ENCODE measurements at regions not wholly inside any gene's neighbourhood (a gene's known extent, or its start where the extent isn't known, plus 50 kb on each side); places are given as distances from the start of the nearest gene placed in this dataset.

DNA sequence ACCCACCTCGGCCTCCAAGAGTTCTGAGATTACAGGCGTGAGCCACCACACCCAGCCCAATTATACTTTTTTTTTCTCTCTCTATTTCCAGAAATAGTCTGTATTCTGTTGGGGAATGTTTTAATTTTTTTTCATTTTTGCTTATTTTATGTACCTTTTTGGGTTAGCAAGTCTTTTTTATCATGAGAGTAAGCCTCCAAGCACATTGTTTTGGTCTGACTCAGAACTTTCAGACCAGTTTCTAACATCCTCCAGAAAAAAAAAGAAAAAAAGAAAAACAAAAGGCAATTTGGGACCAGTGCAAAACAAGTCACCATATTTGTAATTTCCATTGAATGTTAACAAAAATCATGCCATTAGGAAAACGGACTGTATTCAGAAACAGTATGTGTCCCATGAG, 1465.5 kb downstream of the SLITRK5 start:
- no peaks in the 10 kb centered on the region for H3K79me2 ChIP-seq (replicated peaks; ENCODE audit: insufficient read depth)
- H3K27ac ChIP-seq (ENCODE audit: low read depth): no peak overlapping the region
- no peaks in the 10 kb centered on the region for H3K27me3 Mint-ChIP-seq (ENCODE audit: insufficient read depth, low read depth, poor library complexity)
- H3K4me3 ChIP-seq: no peak overlapping the region
- no peaks in the 10 kb centered on the region for H3F3A ChIP-seq (replicated peaks; ENCODE audit: low read depth)
- ATAC-seq: no peak
- H3K27ac Mint-ChIP-seq: no peak overlapping the region
- H3K4me3 Mint-ChIP-seq: no peak overlapping the region
- DNase-seq (ENCODE audit: low spot score): no peak
- TF ChIP-seq, protein P1, sequence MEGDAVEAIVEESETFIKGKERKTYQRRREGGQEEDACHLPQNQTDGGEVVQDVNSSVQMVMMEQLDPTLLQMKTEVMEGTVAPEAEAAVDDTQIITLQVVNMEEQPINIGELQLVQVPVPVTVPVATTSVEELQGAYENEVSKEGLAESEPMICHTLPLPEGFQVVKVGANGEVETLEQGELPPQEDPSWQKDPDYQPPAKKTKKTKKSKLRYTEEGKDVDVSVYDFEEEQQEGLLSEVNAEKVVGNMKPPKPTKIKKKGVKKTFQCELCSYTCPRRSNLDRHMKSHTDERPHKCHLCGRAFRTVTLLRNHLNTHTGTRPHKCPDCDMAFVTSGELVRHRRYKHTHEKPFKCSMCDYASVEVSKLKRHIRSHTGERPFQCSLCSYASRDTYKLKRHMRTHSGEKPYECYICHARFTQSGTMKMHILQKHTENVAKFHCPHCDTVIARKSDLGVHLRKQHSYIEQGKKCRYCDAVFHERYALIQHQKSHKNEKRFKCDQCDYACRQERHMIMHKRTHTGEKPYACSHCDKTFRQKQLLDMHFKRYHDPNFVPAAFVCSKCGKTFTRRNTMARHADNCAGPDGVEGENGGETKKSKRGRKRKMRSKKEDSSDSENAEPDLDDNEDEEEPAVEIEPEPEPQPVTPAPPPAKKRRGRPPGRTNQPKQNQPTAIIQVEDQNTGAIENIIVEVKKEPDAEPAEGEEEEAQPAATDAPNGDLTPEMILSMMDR (conservative IDR thresholded peaks at IDR 0.05; ENCODE audit: low read depth in 2 of 2): no peak
- no peak for TF ChIP-seq ZNF114 (CRISPR knock-in tag; IDR thresholded peaks at IDR 0.05)
- no peak for TF ChIP-seq EZH2phosphoT487 (IDR thresholded peaks at IDR 0.05; ENCODE audit: unreplicated experiment)
- TF ChIP-seq EZH2 (IDR thresholded peaks at IDR 0.05; ENCODE audit: low read depth, unreplicated experiment): no peak
- TF ChIP-seq, protein P2, sequence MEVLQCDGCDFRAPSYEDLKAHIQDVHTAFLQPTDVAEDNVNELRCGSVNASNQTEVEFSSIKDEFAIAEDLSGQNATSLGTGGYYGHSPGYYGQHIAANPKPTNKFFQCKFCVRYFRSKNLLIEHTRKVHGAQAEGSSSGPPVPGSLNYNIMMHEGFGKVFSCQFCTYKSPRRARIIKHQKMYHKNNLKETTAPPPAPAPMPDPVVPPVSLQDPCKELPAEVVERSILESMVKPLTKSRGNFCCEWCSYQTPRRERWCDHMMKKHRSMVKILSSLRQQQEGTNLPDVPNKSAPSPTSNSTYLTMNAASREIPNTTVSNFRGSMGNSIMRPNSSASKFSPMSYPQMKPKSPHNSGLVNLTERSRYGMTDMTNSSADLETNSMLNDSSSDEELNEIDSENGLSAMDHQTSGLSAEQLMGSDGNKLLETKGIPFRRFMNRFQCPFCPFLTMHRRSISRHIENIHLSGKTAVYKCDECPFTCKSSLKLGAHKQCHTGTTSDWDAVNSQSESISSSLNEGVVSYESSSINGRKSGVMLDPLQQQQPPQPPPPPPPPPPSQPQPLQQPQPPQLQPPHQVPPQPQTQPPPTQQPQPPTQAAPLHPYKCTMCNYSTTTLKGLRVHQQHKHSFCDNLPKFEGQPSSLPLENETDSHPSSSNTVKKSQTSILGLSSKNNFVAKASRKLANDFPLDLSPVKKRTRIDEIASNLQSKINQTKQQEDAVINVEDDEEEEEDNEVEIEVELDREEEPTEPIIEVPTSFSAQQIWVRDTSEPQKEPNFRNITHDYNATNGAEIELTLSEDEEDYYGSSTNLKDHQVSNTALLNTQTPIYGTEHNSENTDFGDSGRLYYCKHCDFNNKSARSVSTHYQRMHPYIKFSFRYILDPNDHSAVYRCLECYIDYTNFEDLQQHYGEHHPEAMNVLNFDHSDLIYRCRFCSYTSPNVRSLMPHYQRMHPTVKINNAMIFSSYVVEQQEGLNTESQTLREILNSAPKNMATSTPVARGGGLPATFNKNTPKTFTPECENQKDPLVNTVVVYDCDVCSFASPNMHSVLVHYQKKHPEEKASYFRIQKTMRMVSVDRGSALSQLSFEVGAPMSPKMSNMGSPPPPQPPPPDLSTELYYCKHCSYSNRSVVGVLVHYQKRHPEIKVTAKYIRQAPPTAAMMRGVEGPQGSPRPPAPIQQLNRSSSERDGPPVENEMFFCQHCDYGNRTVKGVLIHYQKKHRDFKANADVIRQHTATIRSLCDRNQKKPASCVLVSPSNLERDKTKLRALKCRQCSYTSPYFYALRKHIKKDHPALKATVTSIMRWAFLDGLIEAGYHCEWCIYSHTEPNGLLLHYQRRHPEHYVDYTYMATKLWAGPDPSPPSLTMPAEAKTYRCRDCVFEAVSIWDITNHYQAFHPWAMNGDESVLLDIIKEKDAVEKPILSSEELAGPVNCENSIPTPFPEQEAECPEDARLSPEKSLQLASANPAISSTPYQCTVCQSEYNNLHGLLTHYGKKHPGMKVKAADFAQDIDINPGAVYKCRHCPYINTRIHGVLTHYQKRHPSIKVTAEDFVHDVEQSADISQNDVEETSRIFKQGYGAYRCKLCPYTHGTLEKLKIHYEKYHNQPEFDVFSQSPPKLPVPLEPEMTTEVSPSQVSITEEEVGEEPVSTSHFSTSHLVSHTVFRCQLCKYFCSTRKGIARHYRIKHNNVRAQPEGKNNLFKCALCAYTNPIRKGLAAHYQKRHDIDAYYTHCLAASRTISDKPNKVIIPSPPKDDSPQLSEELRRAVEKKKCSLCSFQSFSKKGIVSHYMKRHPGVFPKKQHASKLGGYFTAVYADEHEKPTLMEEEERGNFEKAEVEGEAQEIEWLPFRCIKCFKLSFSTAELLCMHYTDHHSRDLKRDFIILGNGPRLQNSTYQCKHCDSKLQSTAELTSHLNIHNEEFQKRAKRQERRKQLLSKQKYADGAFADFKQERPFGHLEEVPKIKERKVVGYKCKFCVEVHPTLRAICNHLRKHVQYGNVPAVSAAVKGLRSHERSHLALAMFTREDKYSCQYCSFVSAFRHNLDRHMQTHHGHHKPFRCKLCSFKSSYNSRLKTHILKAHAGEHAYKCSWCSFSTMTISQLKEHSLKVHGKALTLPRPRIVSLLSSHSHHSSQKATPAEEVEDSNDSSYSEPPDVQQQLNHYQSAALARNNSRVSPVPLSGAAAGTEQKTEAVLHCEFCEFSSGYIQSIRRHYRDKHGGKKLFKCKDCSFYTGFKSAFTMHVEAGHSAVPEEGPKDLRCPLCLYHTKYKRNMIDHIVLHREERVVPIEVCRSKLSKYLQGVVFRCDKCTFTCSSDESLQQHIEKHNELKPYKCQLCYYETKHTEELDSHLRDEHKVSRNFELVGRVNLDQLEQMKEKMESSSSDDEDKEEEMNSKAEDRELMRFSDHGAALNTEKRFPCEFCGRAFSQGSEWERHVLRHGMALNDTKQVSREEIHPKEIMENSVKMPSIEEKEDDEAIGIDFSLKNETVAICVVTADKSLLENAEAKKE (CRISPR knock-in tag; IDR thresholded peaks at IDR 0.05): no peak
- TF ChIP-seq NANOG (IDR thresholded peaks at IDR 0.05; ENCODE audit: borderline replicate concordance): no peak
- no peak for TF ChIP-seq STAT1 (IDR thresholded peaks at IDR 0.05; ENCODE audit: unreplicated experiment)
- TF ChIP-seq, protein P3, sequence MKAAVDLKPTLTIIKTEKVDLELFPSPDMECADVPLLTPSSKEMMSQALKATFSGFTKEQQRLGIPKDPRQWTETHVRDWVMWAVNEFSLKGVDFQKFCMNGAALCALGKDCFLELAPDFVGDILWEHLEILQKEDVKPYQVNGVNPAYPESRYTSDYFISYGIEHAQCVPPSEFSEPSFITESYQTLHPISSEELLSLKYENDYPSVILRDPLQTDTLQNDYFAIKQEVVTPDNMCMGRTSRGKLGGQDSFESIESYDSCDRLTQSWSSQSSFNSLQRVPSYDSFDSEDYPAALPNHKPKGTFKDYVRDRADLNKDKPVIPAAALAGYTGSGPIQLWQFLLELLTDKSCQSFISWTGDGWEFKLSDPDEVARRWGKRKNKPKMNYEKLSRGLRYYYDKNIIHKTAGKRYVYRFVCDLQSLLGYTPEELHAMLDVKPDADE (IDR thresholded peaks at IDR 0.05): no peak
- no peak for TF ChIP-seq JUNB (IDR thresholded peaks at IDR 0.05; ENCODE audit: unreplicated experiment)
- TF ChIP-seq, protein P4, sequence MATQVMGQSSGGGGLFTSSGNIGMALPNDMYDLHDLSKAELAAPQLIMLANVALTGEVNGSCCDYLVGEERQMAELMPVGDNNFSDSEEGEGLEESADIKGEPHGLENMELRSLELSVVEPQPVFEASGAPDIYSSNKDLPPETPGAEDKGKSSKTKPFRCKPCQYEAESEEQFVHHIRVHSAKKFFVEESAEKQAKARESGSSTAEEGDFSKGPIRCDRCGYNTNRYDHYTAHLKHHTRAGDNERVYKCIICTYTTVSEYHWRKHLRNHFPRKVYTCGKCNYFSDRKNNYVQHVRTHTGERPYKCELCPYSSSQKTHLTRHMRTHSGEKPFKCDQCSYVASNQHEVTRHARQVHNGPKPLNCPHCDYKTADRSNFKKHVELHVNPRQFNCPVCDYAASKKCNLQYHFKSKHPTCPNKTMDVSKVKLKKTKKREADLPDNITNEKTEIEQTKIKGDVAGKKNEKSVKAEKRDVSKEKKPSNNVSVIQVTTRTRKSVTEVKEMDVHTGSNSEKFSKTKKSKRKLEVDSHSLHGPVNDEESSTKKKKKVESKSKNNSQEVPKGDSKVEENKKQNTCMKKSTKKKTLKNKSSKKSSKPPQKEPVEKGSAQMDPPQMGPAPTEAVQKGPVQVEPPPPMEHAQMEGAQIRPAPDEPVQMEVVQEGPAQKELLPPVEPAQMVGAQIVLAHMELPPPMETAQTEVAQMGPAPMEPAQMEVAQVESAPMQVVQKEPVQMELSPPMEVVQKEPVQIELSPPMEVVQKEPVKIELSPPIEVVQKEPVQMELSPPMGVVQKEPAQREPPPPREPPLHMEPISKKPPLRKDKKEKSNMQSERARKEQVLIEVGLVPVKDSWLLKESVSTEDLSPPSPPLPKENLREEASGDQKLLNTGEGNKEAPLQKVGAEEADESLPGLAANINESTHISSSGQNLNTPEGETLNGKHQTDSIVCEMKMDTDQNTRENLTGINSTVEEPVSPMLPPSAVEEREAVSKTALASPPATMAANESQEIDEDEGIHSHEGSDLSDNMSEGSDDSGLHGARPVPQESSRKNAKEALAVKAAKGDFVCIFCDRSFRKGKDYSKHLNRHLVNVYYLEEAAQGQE (IDR thresholded peaks at IDR 0.05; ENCODE audit: unreplicated experiment): no peak
- TF ChIP-seq ZNF331 (CRISPR knock-in tag; IDR thresholded peaks at IDR 0.05; ENCODE audit: low read depth): no peak
- no peak for TF ChIP-seq CREB1 (CRISPR knock-in tag; IDR thresholded peaks at IDR 0.05; ENCODE audit: low read depth)
- TF ChIP-seq POLR2AphosphoS5 (IDR thresholded peaks at IDR 0.05; ENCODE audit: low read depth): no peak
- H3K4me1 Mint-ChIP-seq: no peaks in the 10 kb centered on the region
- H3K4me2 ChIP-seq: no peak overlapping the region
- no peaks in the 10 kb centered on the region for H3K36me3 ChIP-seq (ENCODE audit: insufficient read depth)
- 0 out of 2 replicates have a peak, but pooled peaks cover 2% of the 10 kb centered on the region for H3K9me2 ChIP-seq (ENCODE audit: insufficient read depth)
- H3K4me1 ChIP-seq (ENCODE audit: insufficient read depth): no peaks in the 10 kb centered on the region
- no peaks in the 10 kb centered on the region for H3K9me3 Mint-ChIP-seq
- H4K20me1 ChIP-seq (replicated peaks; ENCODE audit: insufficient read depth): no peaks in the 10 kb centered on the region
- no peaks in the 10 kb centered on the region for H3K36me3 Mint-ChIP-seq (ENCODE audit: low read depth)
- no peaks in the 10 kb centered on the region for H3K27me3 ChIP-seq (ENCODE audit: insufficient read depth)
- peak overlapping the region; percentile 30; the same call in 1 of the 2 replicates for H2AFZ ChIP-seq

Measured in GM23338 (cell line).